ENCODE measurements at regions not wholly inside any gene's neighbourhood (a gene's known extent, or its start where the extent isn't known, plus 50 kb on each side); places are given as distances from the start of the nearest gene placed in this dataset.

DNA sequence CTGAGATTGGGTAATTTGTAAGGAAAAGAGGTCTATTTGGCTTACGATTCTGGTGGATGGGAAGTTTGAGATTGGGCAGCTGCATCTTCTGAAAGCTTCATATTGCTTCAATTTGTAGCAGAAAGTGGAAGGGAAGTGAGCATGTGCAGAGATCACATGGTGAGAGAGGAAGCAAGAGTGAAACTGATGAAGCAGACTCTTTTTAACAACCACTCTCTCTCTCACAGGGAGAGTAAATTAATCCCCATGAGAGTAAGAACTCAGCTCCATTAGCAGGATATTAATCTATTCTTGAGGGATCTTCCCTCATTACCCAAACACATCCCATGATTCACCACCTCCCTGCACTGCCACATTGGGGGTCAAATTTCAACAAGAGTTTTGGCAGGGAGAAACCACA lies 298.5 kb upstream of the CELF4 start:
- Mint-ChIP-seq H3K9me3 (ENCODE audit: unreplicated experiment) (no peaks in the 10 kb centered on the region), H3K27me3 (ENCODE audit: low read depth, unreplicated experiment) (no peaks in the 10 kb centered on the region), H3K27ac (ENCODE audit: unreplicated experiment) (no peak overlapping the region), H3K36me3 (ENCODE audit: low read depth, unreplicated experiment) (no peaks in the 10 kb centered on the region), H3K4me3 (ENCODE audit: unreplicated experiment) (no peak overlapping the region), H3K4me1 (ENCODE audit: low read depth, unreplicated experiment) (no peaks in the 10 kb centered on the region)
- no peaks in the 10 kb centered on the region for H3K36me3 ChIP-seq (ENCODE audit: insufficient read depth, low read length)
- H4K20me1 ChIP-seq (ENCODE audit: insufficient read depth, low read length) = no peaks in the 10 kb centered on the region
- no peaks in the 10 kb centered on the region for H3K4me1 ChIP-seq (ENCODE audit: insufficient read depth, low read length)
- peaks cover 9% of the 10 kb centered on the region for H3K9me3 ChIP-seq (ENCODE audit: insufficient read depth, low read depth, low read length)
- FAIRE-seq (no peak), DNase-seq (ENCODE audit: low read depth) (no peak)
- H3K27ac ChIP-seq (ENCODE audit: low read depth, low read length) = no peak overlapping the region
- no peak overlapping the region for H3K4me3 ChIP-seq (ENCODE audit: insufficient read depth, low read depth, low read length)
- no peak overlapping the region for H3K4me2 ChIP-seq (ENCODE audit: low read length)
- no peak for TF ChIP-seq EZH2 (IDR thresholded peaks at IDR 0.05; ENCODE audit: insufficient read depth, low read length)
- no peak for TF ChIP-seq CTCF (IDR thresholded peaks at IDR 0.05; ENCODE audit: insufficient read depth, low read depth, low read length)
- H2AFZ ChIP-seq (ENCODE audit: low read depth, low read length) = no peak overlapping the region
- no peaks in the 10 kb centered on the region for H3K27me3 ChIP-seq (ENCODE audit: insufficient read depth, low read length)
- H3K79me2 ChIP-seq (ENCODE audit: insufficient read depth, low read length) = no peaks in the 10 kb centered on the region
- no peak overlapping the region for H3K9ac ChIP-seq (ENCODE audit: low read length)

GRCh38 chr18:37861981-37862380 lies 296.4 kb upstream of the CELF4 start:
- Histone ChIP-seq H3K36me3 (ENCODE audit: insufficient read depth, low read length) (no peaks in the 10 kb centered on the region), H3K79me2 (ENCODE audit: insufficient read depth, low read length) (no peaks in the 10 kb centered on the region), H3K9me3 (ENCODE audit: insufficient read depth, low read depth, low read length) (peaks cover 9% of the 10 kb centered on the region), H2AFZ (ENCODE audit: low read depth, low read length) (no peak overlapping the region), H4K20me1 (ENCODE audit: insufficient read depth, low read length) (no peaks in the 10 kb centered on the region), H3K4me2 (ENCODE audit: low read length) (no peak overlapping the region), H3K27ac (ENCODE audit: low read depth, low read length) (no peak overlapping the region), H3K4me3 (ENCODE audit: insufficient read depth, low read depth, low read length) (no peak overlapping the region), H3K27me3 (ENCODE audit: insufficient read depth, low read length) (no peaks in the 10 kb centered on the region), H3K4me1 (ENCODE audit: insufficient read depth, low read length) (no peaks in the 10 kb centered on the region), H3K9ac (ENCODE audit: low read length) (no peak overlapping the region)
- DNase-seq (ENCODE audit: low read depth) = no peak
- TF ChIP-seq CTCF (IDR thresholded peaks at IDR 0.05; ENCODE audit: insufficient read depth, low read depth, low read length) (no peak), EZH2 (IDR thresholded peaks at IDR 0.05; ENCODE audit: insufficient read depth, low read length) (no peak)
- Mint-ChIP-seq H3K27me3 (ENCODE audit: low read depth, unreplicated experiment) (no peaks in the 10 kb centered on the region), H3K27ac (ENCODE audit: unreplicated experiment) (no peak overlapping the region), H3K4me3 (ENCODE audit: unreplicated experiment) (no peak overlapping the region), H3K4me1 (ENCODE audit: low read depth, unreplicated experiment) (no peaks in the 10 kb centered on the region), H3K9me3 (ENCODE audit: unreplicated experiment) (no peaks in the 10 kb centered on the region), H3K36me3 (ENCODE audit: low read depth, unreplicated experiment) (no peaks in the 10 kb centered on the region)
- FAIRE-seq = no peak

- Mint-ChIP-seq H3K27me3 (ENCODE audit: low read depth, unreplicated experiment) (no peaks in the 10 kb centered on the region), H3K4me1 (ENCODE audit: low read depth, unreplicated experiment) (no peaks in the 10 kb centered on the region), H3K36me3 (ENCODE audit: low read depth, unreplicated experiment) (no peaks in the 10 kb centered on the region), H3K4me3 (ENCODE audit: unreplicated experiment) (no peak overlapping the region), H3K27ac (ENCODE audit: unreplicated experiment) (no peak overlapping the region), H3K9me3 (ENCODE audit: unreplicated experiment) (peaks cover 2% of the 10 kb centered on the region)
- H3K36me3 ChIP-seq (ENCODE audit: insufficient read depth, low read length) = no peaks in the 10 kb centered on the region
- no peaks in the 10 kb centered on the region for H3K79me2 ChIP-seq (ENCODE audit: insufficient read depth, low read length)
- H3K4me1 ChIP-seq (ENCODE audit: insufficient read depth, low read length) = no peaks in the 10 kb centered on the region
- no peak overlapping the region for H3K4me2 ChIP-seq (ENCODE audit: low read length)
- H3K4me3 ChIP-seq (ENCODE audit: insufficient read depth, low read depth, low read length) = no peak overlapping the region
- H3K9ac ChIP-seq (ENCODE audit: low read length) = no peak overlapping the region
- peaks cover 6% of the 10 kb centered on the region for H3K9me3 ChIP-seq (ENCODE audit: insufficient read depth, low read depth, low read length)
- no peaks in the 10 kb centered on the region for H4K20me1 ChIP-seq (ENCODE audit: insufficient read depth, low read length)
- no peak overlapping the region for H3K27ac ChIP-seq (ENCODE audit: low read depth, low read length)
- FAIRE-seq (no peak), DNase-seq (ENCODE audit: low read depth) (no peak)
- H3K27me3 ChIP-seq (ENCODE audit: insufficient read depth, low read length) = no peaks in the 10 kb centered on the region
- TF ChIP-seq EZH2 (IDR thresholded peaks at IDR 0.05; ENCODE audit: insufficient read depth, low read length) (no peak), CTCF (IDR thresholded peaks at IDR 0.05; ENCODE audit: insufficient read depth, low read depth, low read length) (no peak)
- no peak overlapping the region for H2AFZ ChIP-seq (ENCODE audit: low read depth, low read length)
Measured at GRCh38 chr18:37854396-37854795, 288.8 kb upstream of the CELF4 start.
